ENCODE measurements at regions not wholly inside any gene's neighbourhood (a gene's known extent, or its start where the extent isn't known, plus 50 kb on each side); places are given as distances from the start of the nearest gene placed in this dataset.

- H3K4me3 ChIP-seq: no peak overlapping the region
- FAIRE-seq (no peak), ATAC-seq (no peak), DNase-seq (ENCODE audit: extremely low read depth in 1 of 4, low spot score in 3 of 4) (no peak)
- H3K27ac ChIP-seq (ENCODE audit: extremely low read depth, low read depth, low read length): no peak overlapping the region
- no peak for TF ChIP-seq CHAMP1 (IDR thresholded peaks at IDR 0.05)
- TF ChIP-seq FUS (optimal IDR thresholded peaks at IDR 0.05; ENCODE audit: low read depth, low read length): no peak
- TF ChIP-seq JUND (IDR thresholded peaks at IDR 0.05; ENCODE audit: borderline replicate concordance, low read depth, low read length): no peak
- no peak for TF ChIP-seq JUND (tag; IDR thresholded peaks at IDR 0.05; ENCODE audit: borderline replicate concordance, low read depth, low read length)
- no peak for TF ChIP-seq ZNF277 (CRISPR knock-in tag; IDR thresholded peaks at IDR 0.05; ENCODE audit: borderline replicate concordance)
- TF ChIP-seq SPI1 (IDR thresholded peaks at IDR 0.05; ENCODE audit: borderline replicate concordance, low read depth, low read length): no peak
- no peak for TF ChIP-seq FOS (IDR thresholded peaks at IDR 0.05; ENCODE audit: extremely low read depth, insufficient read length)
- no peak for TF ChIP-seq MITF (IDR thresholded peaks at IDR 0.05)
- TF ChIP-seq BRD4 (IDR thresholded peaks at IDR 0.05): no peak
- in situ Hi-C loops (cut with MboI) (no loop called here), intact Hi-C loops (cut with micrococcal nuclease) (no loop called here)
- H3K4me2 ChIP-seq (ENCODE audit: insufficient read depth, low read length): no peak overlapping the region
- no peaks in the 10 kb centered on the region for H3K36me3 ChIP-seq (ENCODE audit: control insufficient read depth, insufficient read depth, low read length)
- H3K4me1 ChIP-seq (replicated peaks in 1 of 2; ENCODE audit: control insufficient read depth in 2 of 2, insufficient read depth in 2 of 2, low read length in 2 of 2): no peaks in the 10 kb centered on the region
- no peaks in the 10 kb centered on the region for H4K20me1 ChIP-seq (replicated peaks; ENCODE audit: control insufficient read depth, insufficient read depth, low read length)
- H3K9ac ChIP-seq (ENCODE audit: insufficient read depth in 1 of 2, low read depth in 2 of 2, low read length in 2 of 2): no peak overlapping the region
- H3K9me1 ChIP-seq (ENCODE audit: control insufficient read depth, insufficient read depth, low read length): no peaks in the 10 kb centered on the region
- CTCF ChIA-PET (ENCODE audit: low intra/inter-chr PET ratio): no interaction called here
- POLR2A ChIA-PET: no interaction called here
- H3K9me3 ChIP-seq (replicated peaks; ENCODE audit: control insufficient read depth, insufficient read depth, low read depth, low read length): no peaks in the 10 kb centered on the region
- no TSS peak for BruUV-seq (replicated peaks)
- H3K27me3 ChIP-seq (ENCODE audit: control insufficient read depth in 2 of 2, insufficient read depth in 2 of 2, low read length in 2 of 2): no peaks in the 10 kb centered on the region
- no peaks in the 10 kb centered on the region for H3K79me2 ChIP-seq (ENCODE audit: control insufficient read depth, insufficient read depth, low read length)
- no peak overlapping the region for H2AFZ ChIP-seq (ENCODE audit: low read depth, low read length)
- 4% methylated on average over 2 of the region's 2 CpGs for WGBS (ENCODE audit: insufficient coverage, low coverage, missing lambda C conversion rate)
Observed at GRCh38 chr9:100803956-100804355, 224.6 kb upstream of the PLPPR1 start.
